Hypothalamus (tissue), 51 donors: ENCODE measurements at regions not wholly inside any gene's neighbourhood (a gene's known extent, or its start where the extent isn't known, plus 50 kb on each side); places are given as distances from the start of the nearest gene placed in this dataset.

ENCODE experiments used
- DNase-seq, 51 donors: peaks; one replicate each; lab custom pipeline; 2025; lab: John Stamatoyannopoulos, UW

GRCh38 chr20:63060057-63060991, 53.6 kb upstream of the BHLHE23 start:
- DNase-seq: peak in 3 of 51 donors; percentile 8 to 17 (median 13)

GRCh38 chr20:63059684-63060056, 52.9 kb upstream of the BHLHE23 start:
- DNase-seq: no peak

- DNase-seq: no peak
Measured at GRCh38 chr20:63058696-63059335, 52.1 kb upstream of the BHLHE23 start.

- DNase-seq: no peak
Measured at GRCh38 chr20:63057171-63058117, 50.7 kb upstream of the BHLHE23 start.

GRCh38 chr20:63056236-63057170, 49.7 kb upstream of the BHLHE23 start:
- DNase-seq: peak in 26 of 51 donors; percentile 6 to 53 (median 27)
